Upper lobe of right lung (tissue), 1 donor: ENCODE measurements at regions not wholly inside any gene's neighbourhood (a gene's known extent, or its start where the extent isn't known, plus 50 kb on each side); places are given as distances from the start of the nearest gene placed in this dataset.

Experiments
- ATAC-seq: fragments of 200-7000 bp; cut with Tn5 transposase; one replicate; pipeline ENCODE4 v1.9.1; 2020; ENCODE audit warnings: mild to moderate bottlenecking, moderate library complexity
- DNase-seq: peaks from one replicate; pipeline ENCODE4 v3.0.0-alpha.2; 2020
- H3K27ac ChIP-seq: fragments of 200-600 bp; one replicate; pipeline ENCODE4 v1.8.0; 2022
- H3K27me3 ChIP-seq: fragments of 200-600 bp; one replicate; pipeline ENCODE4 v1.8.0; 2022; ENCODE audit warnings: mild to moderate bottlenecking
- H3K36me3 ChIP-seq: fragments of 200-600 bp; one replicate; pipeline ENCODE4 v1.8.0; 2022
- H3K4me1 ChIP-seq: fragments of 200-600 bp; one replicate; pipeline ENCODE4 v1.8.0; 2022
- H3K4me3 ChIP-seq: fragments of 200-600 bp; one replicate; pipeline ENCODE4 v1.8.0; 2022; ENCODE audit warnings: mild to moderate bottlenecking
- H3K9me3 ChIP-seq: fragments of 200-600 bp; one replicate; pipeline ENCODE4 v1.8.0; 2022
- intact Hi-C: fragments of 100-400 bp; cut with DNase I; formaldehyde crosslinking; loops from one replicate; pipeline ENCODE4 v1.11.0; 2022
- TF ChIP-seq, protein P1 (sequence below): fragments of 200-600 bp; IDR thresholded peaks from one replicate; pipeline ENCODE4 v1.8.0; 2022; ENCODE audit warnings: antibody characterized with exemption
- donor health status: DM: no; HTN: yes; CAD: no; lungs with severe emphysema.

DNA sequence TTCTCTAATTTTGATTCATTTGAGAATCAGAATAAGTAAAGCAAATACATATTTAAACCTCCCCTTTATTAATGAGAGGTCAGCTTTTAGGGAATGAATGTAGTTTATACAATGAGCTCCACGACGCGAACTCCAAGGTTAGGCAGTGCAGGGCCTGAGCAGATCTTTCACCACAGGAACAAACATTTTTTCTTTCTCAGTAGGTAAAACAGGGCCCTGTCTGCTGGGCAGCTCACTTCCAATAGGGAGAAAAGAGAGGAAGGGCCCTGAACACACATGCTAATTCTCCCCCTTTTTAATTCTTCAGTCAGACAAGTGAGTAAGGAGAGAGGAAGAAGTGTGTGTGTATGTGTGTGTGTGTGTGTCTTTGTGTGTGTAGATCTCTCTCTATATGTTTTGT, 682.4 kb upstream of the TMEFF2 start:
- TF ChIP-seq, protein P1, sequence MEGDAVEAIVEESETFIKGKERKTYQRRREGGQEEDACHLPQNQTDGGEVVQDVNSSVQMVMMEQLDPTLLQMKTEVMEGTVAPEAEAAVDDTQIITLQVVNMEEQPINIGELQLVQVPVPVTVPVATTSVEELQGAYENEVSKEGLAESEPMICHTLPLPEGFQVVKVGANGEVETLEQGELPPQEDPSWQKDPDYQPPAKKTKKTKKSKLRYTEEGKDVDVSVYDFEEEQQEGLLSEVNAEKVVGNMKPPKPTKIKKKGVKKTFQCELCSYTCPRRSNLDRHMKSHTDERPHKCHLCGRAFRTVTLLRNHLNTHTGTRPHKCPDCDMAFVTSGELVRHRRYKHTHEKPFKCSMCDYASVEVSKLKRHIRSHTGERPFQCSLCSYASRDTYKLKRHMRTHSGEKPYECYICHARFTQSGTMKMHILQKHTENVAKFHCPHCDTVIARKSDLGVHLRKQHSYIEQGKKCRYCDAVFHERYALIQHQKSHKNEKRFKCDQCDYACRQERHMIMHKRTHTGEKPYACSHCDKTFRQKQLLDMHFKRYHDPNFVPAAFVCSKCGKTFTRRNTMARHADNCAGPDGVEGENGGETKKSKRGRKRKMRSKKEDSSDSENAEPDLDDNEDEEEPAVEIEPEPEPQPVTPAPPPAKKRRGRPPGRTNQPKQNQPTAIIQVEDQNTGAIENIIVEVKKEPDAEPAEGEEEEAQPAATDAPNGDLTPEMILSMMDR = no peak
- Histone ChIP-seq H3K36me3 (no peaks in the 10 kb centered on the region), H3K9me3 (no peaks in the 10 kb centered on the region), H3K27me3 (no peaks in the 10 kb centered on the region), H3K4me3 (no peak overlapping the region), H3K4me1 (no peaks in the 10 kb centered on the region), H3K27ac (no peak overlapping the region)
- no peak for ATAC-seq
- intact Hi-C loops = no loop called here
- no peak for DNase-seq

DNA sequence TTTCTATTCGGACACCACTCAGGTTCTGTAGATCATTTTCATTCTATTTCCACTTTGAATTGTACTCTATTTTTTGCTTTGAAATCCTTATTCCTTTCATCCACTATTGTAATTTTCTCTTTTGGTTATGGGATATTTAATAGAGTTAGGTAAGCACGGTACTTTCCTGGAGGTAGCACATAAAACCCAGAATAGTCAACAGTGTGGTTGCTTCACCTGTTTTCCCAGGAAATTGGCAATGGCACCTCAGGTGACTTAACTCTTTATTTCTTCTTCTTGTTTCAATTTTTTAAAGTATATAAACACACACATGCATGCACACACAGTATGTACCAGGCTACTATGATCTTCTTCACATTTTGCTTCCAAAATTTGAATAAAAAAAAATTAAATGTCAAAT, 682.0 kb upstream of the TMEFF2 start:
- DNase-seq (no peak), ATAC-seq (no peak)
- no peaks in the 10 kb centered on the region for H3K9me3 ChIP-seq
- H3K27ac ChIP-seq = no peak overlapping the region
- intact Hi-C loops = no loop called here
- no peaks in the 10 kb centered on the region for H3K4me1 ChIP-seq
- no peaks in the 10 kb centered on the region for H3K36me3 ChIP-seq
- no peak overlapping the region for H3K4me3 ChIP-seq
- H3K27me3 ChIP-seq = no peaks in the 10 kb centered on the region
- TF ChIP-seq, protein P1 = no peak

DNA sequence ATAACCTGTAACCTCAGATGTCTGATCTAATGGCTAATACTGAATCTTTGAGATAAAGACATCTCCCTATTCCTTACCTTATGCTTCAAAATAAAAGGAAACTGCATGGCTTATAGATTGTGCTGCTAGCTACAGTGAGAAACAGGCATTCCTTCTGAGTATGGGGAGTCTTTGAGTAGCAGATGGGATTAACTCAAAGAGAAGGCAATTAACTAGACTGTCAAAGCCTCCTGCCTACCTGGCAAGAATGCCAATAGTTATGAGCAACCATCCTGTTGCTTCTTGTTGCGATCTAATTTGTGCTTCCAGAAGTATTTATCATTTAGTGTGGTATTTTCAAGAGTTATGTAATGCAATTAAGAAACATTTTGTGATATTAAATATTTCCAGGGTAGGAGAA, 660.0 kb upstream of the TMEFF2 start:
- Histone ChIP-seq H3K9me3 (no peaks in the 10 kb centered on the region), H3K27me3 (no peaks in the 10 kb centered on the region), H3K27ac (no peak overlapping the region), H3K4me1 (no peaks in the 10 kb centered on the region), H3K4me3 (no peak overlapping the region), H3K36me3 (no peaks in the 10 kb centered on the region)
- TF ChIP-seq, protein P1 = no peak
- ATAC-seq = no peak
- intact Hi-C loops = no loop called here
- DNase-seq = no peak

DNA sequence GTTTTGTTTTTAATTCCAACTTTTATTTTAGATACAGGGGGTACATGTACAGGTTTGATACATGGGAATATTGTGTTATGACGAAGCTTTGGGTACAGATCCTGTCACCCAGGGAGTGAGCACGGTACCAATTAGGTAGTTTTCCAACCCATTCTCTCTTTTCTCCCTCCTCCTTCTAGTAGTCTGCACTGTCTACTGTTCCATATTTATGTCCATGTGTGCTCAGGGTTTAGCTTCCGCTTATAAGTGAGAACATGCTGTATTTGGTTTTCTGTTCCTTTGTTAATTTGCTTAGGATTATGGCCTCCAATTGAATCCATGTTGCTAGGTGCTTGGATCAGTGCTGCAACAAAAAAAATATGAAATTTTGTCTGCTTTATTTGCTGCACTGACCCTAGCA, 659.3 kb upstream of the TMEFF2 start:
- DNase-seq (no peak), ATAC-seq (no peak)
- H3K4me3 ChIP-seq = no peak overlapping the region
- H3K27me3 ChIP-seq = no peaks in the 10 kb centered on the region
- no peaks in the 10 kb centered on the region for H3K9me3 ChIP-seq
- no peaks in the 10 kb centered on the region for H3K4me1 ChIP-seq
- no peak overlapping the region for H3K27ac ChIP-seq
- TF ChIP-seq, protein P1 = no peak
- intact Hi-C loops = no loop called here
- no peaks in the 10 kb centered on the region for H3K36me3 ChIP-seq

DNA sequence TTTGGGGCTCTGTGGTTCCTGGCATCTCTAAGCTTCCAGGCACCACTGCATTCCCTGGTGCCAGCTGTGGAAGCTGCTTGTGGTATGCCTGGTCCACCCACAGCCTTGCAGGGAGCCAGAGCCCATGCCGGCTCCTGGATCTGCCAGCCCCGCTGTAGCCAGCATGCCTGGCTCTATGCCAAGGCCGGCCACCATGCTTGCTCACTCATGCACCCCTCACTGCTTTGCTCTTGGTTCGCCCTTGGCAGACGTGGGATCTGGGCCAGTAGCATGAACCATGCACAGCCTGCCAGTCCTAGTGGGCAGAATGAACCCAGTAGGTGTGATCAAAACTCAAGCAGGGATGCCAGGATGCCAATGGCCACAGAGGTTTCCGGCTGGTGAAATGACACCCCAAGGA, 634.2 kb upstream of the TMEFF2 start:
- Histone ChIP-seq H3K27me3 (no peaks in the 10 kb centered on the region), H3K4me1 (no peaks in the 10 kb centered on the region), H3K9me3 (no peaks in the 10 kb centered on the region), H3K4me3 (no peak overlapping the region), H3K36me3 (no peaks in the 10 kb centered on the region), H3K27ac (no peak overlapping the region)
- ATAC-seq = peak; percentile 25
- DNase-seq = peak; percentile 57
- TF ChIP-seq, protein P1 = no peak
- intact Hi-C loops = no loop called here

DNA sequence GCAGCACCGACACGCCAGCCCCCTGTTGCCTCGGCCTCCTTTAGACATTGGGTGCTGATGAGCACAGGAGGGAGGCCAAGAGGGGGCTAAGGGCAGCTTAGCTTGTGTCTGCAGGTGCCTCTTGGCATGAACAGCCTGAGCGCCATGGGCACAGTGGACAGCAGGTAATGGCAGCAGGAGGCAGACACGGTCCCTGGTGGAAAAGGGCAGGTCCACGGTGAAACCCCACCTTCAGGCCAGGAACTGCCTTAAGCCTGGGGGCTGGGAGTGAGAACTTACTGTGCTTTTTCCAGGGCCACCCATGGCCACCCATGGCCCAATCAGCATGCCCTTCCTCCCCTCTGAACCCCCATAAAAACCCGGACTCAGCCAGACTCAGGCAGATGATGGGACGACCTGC, 633.4 kb upstream of the TMEFF2 start:
- TF ChIP-seq, protein P1 = no peak
- ATAC-seq (peak; percentile 17), DNase-seq (no peak)
- H3K27me3 ChIP-seq = no peaks in the 10 kb centered on the region
- H3K9me3 ChIP-seq = no peaks in the 10 kb centered on the region
- no peaks in the 10 kb centered on the region for H3K4me1 ChIP-seq
- no peak overlapping the region for H3K4me3 ChIP-seq
- intact Hi-C loops = no loop called here
- H3K36me3 ChIP-seq = no peaks in the 10 kb centered on the region
- no peak overlapping the region for H3K27ac ChIP-seq
